SKM-1 (cell line): ENCODE measurements at regions not wholly inside any gene's neighbourhood (a gene's known extent, or its start where the extent isn't known, plus 50 kb on each side); places are given as distances from the start of the nearest gene placed in this dataset.

Source experiments
- DNase-seq: peaks from one replicate; lab custom pipeline; 2025; ENCODE audit not compliant: unreplicated experiment; lab: John Stamatoyannopoulos, UW

- DNase-seq: no peak
Measured at GRCh38 chr7:39883812-39884390, 66.2 kb upstream of the CDK13 start.

DNA sequence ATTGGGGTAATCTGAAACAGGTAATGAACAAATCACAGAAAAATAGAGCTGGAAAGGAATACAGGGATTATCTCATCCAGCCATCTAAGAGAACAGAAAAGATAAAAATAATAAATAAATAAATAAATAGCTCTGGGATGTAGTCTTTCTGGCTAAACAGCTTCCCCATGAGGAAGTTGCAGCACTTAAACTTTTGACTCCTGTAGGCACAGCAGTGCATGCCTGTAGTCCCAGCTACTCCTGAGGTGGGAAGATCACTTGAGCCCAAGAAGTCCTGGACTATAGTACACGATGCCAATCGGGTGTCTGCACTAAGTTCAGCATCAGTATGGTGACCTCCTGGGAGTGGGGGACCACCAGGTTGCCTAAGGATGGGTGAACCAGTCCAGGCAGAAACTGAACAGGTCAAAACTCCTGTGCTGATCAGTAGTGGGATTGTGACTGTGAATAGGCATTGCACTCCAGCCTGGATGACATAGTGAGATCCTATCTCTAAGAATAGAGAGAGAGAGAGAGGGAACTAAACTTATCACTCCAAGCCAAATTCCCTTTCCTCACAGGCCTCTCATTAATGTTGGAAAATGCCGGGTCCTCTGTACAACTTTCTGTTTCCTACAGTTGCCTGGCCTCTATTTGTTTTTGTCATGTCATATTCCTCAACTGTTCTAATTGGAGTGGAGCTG, 61.7 kb upstream of the CDK13 start:
- DNase-seq: peak; percentile 14

GRCh38 chr7:39890411-39890810, 59.6 kb upstream of the CDK13 start:
- peak; percentile 58 for DNase-seq

GRCh38 chr7:39891894-39892293, 58.2 kb upstream of the CDK13 start:
- no peak for DNase-seq

DNA sequence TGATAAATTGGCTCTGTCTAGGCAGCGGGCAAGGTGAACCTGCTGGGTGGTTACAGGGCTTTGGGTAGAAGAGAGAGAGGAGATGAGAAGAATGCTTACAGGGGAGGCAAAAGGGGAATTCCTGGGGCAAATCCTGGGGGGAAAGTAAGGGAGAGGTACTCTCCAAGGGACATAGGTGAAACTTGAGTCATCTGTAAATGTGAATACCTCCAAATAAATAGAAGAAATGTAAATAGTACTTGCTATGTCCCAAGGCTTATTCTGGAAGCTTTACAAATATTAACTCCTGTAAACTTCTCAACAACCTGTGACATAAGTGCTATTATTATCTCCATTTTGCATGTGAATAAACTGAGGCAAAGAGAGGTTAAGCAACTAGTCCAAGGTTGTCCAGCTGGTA, 57.7 kb upstream of the CDK13 start:
- DNase-seq: no peak

- DNase-seq: no peak
Measured at GRCh38 chr7:39894904-39895303, 55.2 kb upstream of the CDK13 start.

- no peak for DNase-seq
Measured at GRCh38 chr7:39896840-39897239, 53.2 kb upstream of the CDK13 start.

GRCh38 chr7:39898867-39899266, 51.2 kb upstream of the CDK13 start:
- no peak for DNase-seq
